ENCODE measurements at regions not wholly inside any gene's neighbourhood (a gene's known extent, or its start where the extent isn't known, plus 50 kb on each side); places are given as distances from the start of the nearest gene placed in this dataset.

- H3K27ac ChIP-seq: no peak overlapping the region
- no peaks in the 10 kb centered on the region for H3K27me3 ChIP-seq
- TF ChIP-seq POLR2A (IDR thresholded peaks at IDR 0.05) (no peak), CTCF (IDR thresholded peaks at IDR 0.05) (no peak)
- no peaks in the 10 kb centered on the region for H3K4me1 ChIP-seq
- intact Hi-C loops (cut with DNase I; ENCODE audit: low total_unique reads): no loop called here
- no peak for DNase-seq
- no peak overlapping the region for H3K4me3 ChIP-seq
- no peaks in the 10 kb centered on the region for H3K9me3 ChIP-seq
- no peaks in the 10 kb centered on the region for H3K36me3 ChIP-seq
These were observed 155.8 kb downstream of the TEX29 start for GRCh38 chr13:111476197-111476596.

- intact Hi-C loops (cut with DNase I; ENCODE audit: low total_unique reads): no loop called here
- no peak for TF ChIP-seq CTCF (IDR thresholded peaks at IDR 0.05)
- TF ChIP-seq POLR2A (IDR thresholded peaks at IDR 0.05): no peak
- Histone ChIP-seq H3K4me1 (no peaks in the 10 kb centered on the region), H3K27me3 (no peaks in the 10 kb centered on the region), H3K4me3 (no peak overlapping the region), H3K9me3 (no peaks in the 10 kb centered on the region), H3K27ac (no peak overlapping the region), H3K36me3 (no peaks in the 10 kb centered on the region)
- no peak for DNase-seq
These were observed 159.0 kb downstream of the TEX29 start for GRCh38 chr13:111479412-111479811.

- Histone ChIP-seq H3K4me3 (no peak overlapping the region), H3K4me1 (no peaks in the 10 kb centered on the region), H3K27me3 (no peaks in the 10 kb centered on the region), H3K36me3 (no peaks in the 10 kb centered on the region), H3K27ac (no peak overlapping the region), H3K9me3 (no peaks in the 10 kb centered on the region)
- no peak for TF ChIP-seq POLR2A (IDR thresholded peaks at IDR 0.05)
- TF ChIP-seq CTCF (IDR thresholded peaks at IDR 0.05): no peak
- no peak for DNase-seq
- intact Hi-C loops (cut with DNase I; ENCODE audit: low total_unique reads): no loop called here
These were observed 160.1 kb downstream of the TEX29 start for GRCh38 chr13:111480503-111480902.

GRCh38 chr13:111480976-111481375 lies 160.5 kb downstream of the TEX29 start:
- no peaks in the 10 kb centered on the region for H3K36me3 ChIP-seq
- no peak overlapping the region for H3K4me3 ChIP-seq
- no peak overlapping the region for H3K27ac ChIP-seq
- H3K9me3 ChIP-seq: no peaks in the 10 kb centered on the region
- TF ChIP-seq CTCF (IDR thresholded peaks at IDR 0.05) (no peak), POLR2A (IDR thresholded peaks at IDR 0.05) (no peak)
- H3K27me3 ChIP-seq: no peaks in the 10 kb centered on the region
- intact Hi-C loops (cut with DNase I; ENCODE audit: low total_unique reads): no loop called here
- DNase-seq: no peak
- no peaks in the 10 kb centered on the region for H3K4me1 ChIP-seq

DNA sequence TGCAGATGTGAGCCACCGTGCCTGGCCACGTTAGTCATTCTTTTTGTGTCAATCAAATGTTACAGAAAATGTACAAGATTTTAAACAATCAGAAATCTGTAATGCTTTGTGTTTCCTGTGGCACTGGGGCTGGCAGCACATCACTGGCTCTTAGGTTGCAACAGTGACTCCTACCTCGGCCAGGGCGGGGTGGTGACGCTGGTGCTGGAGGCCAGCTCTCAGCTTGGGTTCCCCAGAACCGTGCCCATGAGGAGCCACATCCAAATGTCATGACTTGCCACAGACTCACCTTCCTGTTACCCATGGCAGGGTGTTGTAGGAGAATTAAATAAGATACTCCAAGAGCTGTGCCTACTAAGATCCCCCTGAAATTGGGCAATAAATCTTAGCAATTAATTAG lies 161.7 kb downstream of the TEX29 start:
- Histone ChIP-seq H3K27me3 (no peaks in the 10 kb centered on the region), H3K36me3 (no peaks in the 10 kb centered on the region), H3K4me1 (no peaks in the 10 kb centered on the region), H3K27ac (no peak overlapping the region), H3K4me3 (no peak overlapping the region), H3K9me3 (no peaks in the 10 kb centered on the region)
- DNase-seq: no peak
- intact Hi-C loops (cut with DNase I; ENCODE audit: low total_unique reads): no loop called here
- no peak for TF ChIP-seq POLR2A (IDR thresholded peaks at IDR 0.05)

Data from uterus (tissue), 3 donors.